NT2/D1 (cell line): ENCODE measurements at regions not wholly inside any gene's neighbourhood (a gene's known extent, or its start where the extent isn't known, plus 50 kb on each side); places are given as distances from the start of the nearest gene placed in this dataset.
"Not testable (repeated sequence)": the region's sequence is repeated elsewhere in the genome, so short reads cannot be mapped to it uniquely, and the experiment has no call there.

ENCODE experiments used
- DNase-seq: peaks from one replicate; pipeline ENCODE4 v3.0.0-alpha.2; 2011; ENCODE audit warnings: low read depth, low spot score
- H3K27me3 ChIP-seq: 2 replicates; pipeline ENCODE4 v1.6.0; 2011; ENCODE audit warnings: mild to moderate bottlenecking; ENCODE audit not compliant: insufficient read length, insufficient read depth
- H3K36me3 ChIP-seq: 2 replicates; pipeline ENCODE4 v1.6.1; 2011; ENCODE audit warnings: mild to moderate bottlenecking, low read length, mixed read lengths; ENCODE audit not compliant: insufficient read depth, insufficient read length
- H3K4me1 ChIP-seq: 2 replicates; pipeline ENCODE4 v1.5.1; 2011; ENCODE audit not compliant: insufficient read depth, insufficient read length
- H3K4me3 ChIP-seq: 2 replicates; pipeline ENCODE4 v1.5.1; 2011; ENCODE audit warnings: low read depth; ENCODE audit not compliant: insufficient read length
- H3K9ac ChIP-seq: 2 replicates; pipeline ENCODE4 v1.6.0; 2011; ENCODE audit warnings: low read depth; ENCODE audit not compliant: insufficient read length
- H3K9me3 ChIP-seq: 2 replicates; pipeline ENCODE4 v1.5.1; 2011; ENCODE audit warnings: mild to moderate bottlenecking, low read length; ENCODE audit not compliant: insufficient read depth
- SUZ12 ChIP-seq: IDR thresholded peaks from 2 replicates; pipeline ENCODE4 v1.6.1; 2011; ENCODE audit not compliant: insufficient read length, insufficient read depth; ENCODE audit errors: extremely low read depth
- YY1 ChIP-seq: IDR thresholded peaks from 2 replicates; pipeline ENCODE4 v1.6.1; 2011; ENCODE audit not compliant: insufficient read length, insufficient read depth
- ZNF274 ChIP-seq: IDR thresholded peaks from 2 replicates; pipeline ENCODE4 v1.6.1; 2011; ENCODE audit warnings: mild to moderate bottlenecking, low read depth, low read length

- TF ChIP-seq ZNF274 (no peak), YY1 (no peak), SUZ12 (no peak)
- Histone ChIP-seq H3K36me3 (no peaks in the 10 kb centered on the region), H3K27me3 (no peaks in the 10 kb centered on the region), H3K4me1 (no peaks in the 10 kb centered on the region), H3K9me3 (no peaks in the 10 kb centered on the region), H3K9ac (no peak overlapping the region), H3K4me3 (no peak overlapping the region)
- DNase-seq = no peak
Measured at GRCh38 chr5:91491229-91491628, 108.1 kb upstream of the ARRDC3 start.

GRCh38 chr5:91490316-91490715, 107.2 kb upstream of the ARRDC3 start:
- no peaks in the 10 kb centered on the region for H3K27me3 ChIP-seq
- TF ChIP-seq SUZ12 (no peak), YY1 (no peak), ZNF274 (no peak)
- H3K9ac ChIP-seq = no peak overlapping the region
- no peak for DNase-seq
- H3K4me1 ChIP-seq = no peaks in the 10 kb centered on the region
- H3K4me3 ChIP-seq = no peak overlapping the region
- H3K36me3 ChIP-seq = no peaks in the 10 kb centered on the region
- H3K9me3 ChIP-seq = no peaks in the 10 kb centered on the region

GRCh38 chr5:91487420-91487819, 104.3 kb upstream of the ARRDC3 start:
- TF ChIP-seq SUZ12 (no peak), ZNF274 (no peak), YY1 (no peak)
- Histone ChIP-seq H3K4me3 (no peak overlapping the region), H3K36me3 (no peaks in the 10 kb centered on the region), H3K4me1 (no peaks in the 10 kb centered on the region), H3K9me3 (no peaks in the 10 kb centered on the region), H3K27me3 (no peaks in the 10 kb centered on the region), H3K9ac (no peak overlapping the region)
- peak; percentile 27 for DNase-seq

GRCh38 chr5:91486638-91487037, 103.5 kb upstream of the ARRDC3 start:
- no peak overlapping the region for H3K4me3 ChIP-seq
- no peaks in the 10 kb centered on the region for H3K27me3 ChIP-seq
- no peak for DNase-seq
- no peak for TF ChIP-seq SUZ12
- TF ChIP-seq YY1 = no peak
- no peak for TF ChIP-seq ZNF274
- no peaks in the 10 kb centered on the region for H3K4me1 ChIP-seq
- H3K36me3 ChIP-seq = no peaks in the 10 kb centered on the region
- H3K9me3 ChIP-seq = no peaks in the 10 kb centered on the region
- H3K9ac ChIP-seq = no peak overlapping the region

GRCh38 chr5:91484662-91485061, 101.5 kb upstream of the ARRDC3 start:
- Histone ChIP-seq H3K36me3 (no peaks in the 10 kb centered on the region), H3K27me3 (no peaks in the 10 kb centered on the region), H3K4me3 (no peak overlapping the region), H3K9ac (no peak overlapping the region), H3K4me1 (no peaks in the 10 kb centered on the region), H3K9me3 (no peaks in the 10 kb centered on the region)
- TF ChIP-seq YY1 (no peak), ZNF274 (no peak), SUZ12 (no peak)
- no peak for DNase-seq

- H3K9me3 ChIP-seq, DNase-seq, H3K36me3 ChIP-seq, H3K4me1 ChIP-seq, H3K27me3 ChIP-seq, H3K4me3 ChIP-seq, H3K9ac ChIP-seq: not testable (repeated sequence)
Measured at GRCh38 chr5:91479376-91479775, 96.3 kb upstream of the ARRDC3 start.

GRCh38 chr5:91478096-91478495, 95.0 kb upstream of the ARRDC3 start:
- Histone ChIP-seq H3K9ac (no peak overlapping the region), H3K9me3 (no peaks in the 10 kb centered on the region), H3K36me3 (no peaks in the 10 kb centered on the region), H3K27me3 (no peaks in the 10 kb centered on the region), H3K4me1 (no peaks in the 10 kb centered on the region), H3K4me3 (no peak overlapping the region)
- TF ChIP-seq ZNF274 (no peak), SUZ12 (no peak), YY1 (no peak)
- no peak for DNase-seq

- no peaks in the 10 kb centered on the region for H3K36me3 ChIP-seq
- H3K4me3 ChIP-seq = no peak overlapping the region
- H3K27me3 ChIP-seq = no peaks in the 10 kb centered on the region
- no peaks in the 10 kb centered on the region for H3K4me1 ChIP-seq
- no peak overlapping the region for H3K9ac ChIP-seq
- no peak for TF ChIP-seq ZNF274
- no peak for TF ChIP-seq SUZ12
- TF ChIP-seq YY1 = no peak
- H3K9me3 ChIP-seq = no peaks in the 10 kb centered on the region
- no peak for DNase-seq
Measured at GRCh38 chr5:91477408-91477807, 94.3 kb upstream of the ARRDC3 start.
